K562 (cell line): ENCODE measurements at regions not wholly inside any gene's neighbourhood (a gene's known extent, or its start where the extent isn't known, plus 50 kb on each side); places are given as distances from the start of the nearest gene placed in this dataset.

Experiments
- ATAC-seq: fragments of 200-7000 bp; cut with Tn5 transposase; 3 replicates; pipeline ENCODE4 v1.9.1; 2020; ENCODE audit warnings: moderate library complexity
- BruUV-seq: library from RNA; stranded (reverse); fragments of 400-500 nt; replicated peaks from 2 replicates; lab custom pipeline; 2021; lab: Mats Ljungman, UMichigan
- CTCF ChIA-PET: fragments of 300-600 bp; formaldehyde crosslinking; extraction: SDS; loops from one replicate; lab custom pipeline; 2021; ENCODE audit warnings: low intra/inter-chr PET ratio; lab: Yijun Ruan, JAX
- POLR2A ChIA-PET: fragments of 300-600, 350-650 bp; sonication (Branson Sonifier 250); formaldehyde crosslinking; extraction: SDS; loops from one replicate; lab custom pipeline; 2021; ENCODE audit warnings: antibody characterized with exemption, inconsistent platforms; lab: Yijun Ruan, JAX
- DNase-seq, 4 experiments: peaks; one replicate each; pipeline versions ENCODE4 v3.0.0 to v3.0.0-alpha.2; 2011 to 2018; ENCODE audit warnings: low spot score in 3 of 4, mixed read lengths in 3 of 4; ENCODE audit errors: extremely low read depth in 1 of 4
- FAIRE-seq: peaks from 2 replicates; lab custom pipeline; 2011; peaks lifted over from hg19 to GRCh38; lab: Jason Lieb, UNC
- H2AFZ ChIP-seq: 2 replicates; pipeline ENCODE4 v1.6.0; 2011; ENCODE audit warnings: low read depth, low read length, control low read depth, inconsistent platforms
- H3K27ac ChIP-seq: fragments of 200-600 bp; 3 replicates; pipeline ENCODE4 v1.8.0; 2011; ENCODE audit warnings: low read depth, mild to moderate bottlenecking, control low read depth, inconsistent platforms, low read length, moderate library complexity, mixed read lengths; ENCODE audit errors: extremely low read depth
- H3K27me3 ChIP-seq, 2 experiments: fragments of 300-600 bp in 1 of 2; 2 replicates in 1 of 2; 3 replicates in 1 of 2; pipeline versions ENCODE4 v1.6.0 to v1.8.0; 2011; ENCODE audit warnings: inconsistent platforms in 2 of 2, low read length in 2 of 2, mild to moderate bottlenecking in 1 of 2, mixed read lengths in 1 of 2, moderate library complexity in 1 of 2; ENCODE audit not compliant: control insufficient read depth in 2 of 2, insufficient read depth in 2 of 2
- H3K36me3 ChIP-seq: fragments of 300-600 bp; 3 replicates; pipeline ENCODE4 v1.8.0; 2011; ENCODE audit warnings: mild to moderate bottlenecking, low read length, inconsistent platforms; ENCODE audit not compliant: control insufficient read depth, insufficient read depth
- H3K4me1 ChIP-seq, 2 experiments: fragments of 200-600 bp in 1 of 2; replicated peaks in 1 of 2; 2 replicates in 1 of 2; 3 replicates in 1 of 2; pipeline versions ENCODE4 v1.5.1 to v1.8.0; 2011; ENCODE audit warnings: inconsistent platforms in 2 of 2, low read length in 2 of 2, mild to moderate bottlenecking in 1 of 2, mixed read lengths in 1 of 2, moderate library complexity in 1 of 2; ENCODE audit not compliant: control insufficient read depth in 2 of 2, insufficient read depth in 2 of 2
- H3K4me2 ChIP-seq: 2 replicates; pipeline ENCODE4 v1.6.1; 2011; ENCODE audit warnings: low read length, control low read depth, inconsistent platforms, mixed read lengths; ENCODE audit not compliant: insufficient read depth
- H3K4me3 ChIP-seq: fragments of 200-600 bp; sonication (generic), shearing (Covaris generic); 2 replicates; pipeline ENCODE4 v1.5.1; 2016; ENCODE audit warnings: control low read depth, inconsistent platforms
- H3K79me2 ChIP-seq: fragments of 200-600 bp; 3 replicates; pipeline ENCODE4 v1.8.0; 2011; ENCODE audit warnings: low read length, inconsistent platforms; ENCODE audit not compliant: control insufficient read depth, insufficient read depth
- H3K9ac ChIP-seq, 2 experiments: 2 replicates each; pipeline versions ENCODE4 v1.6.0 to v1.6.1; 2011; ENCODE audit warnings: low read depth in 2 of 2, low read length in 2 of 2, control low read depth in 1 of 2, inconsistent platforms in 1 of 2, mild to moderate bottlenecking in 1 of 2, mixed read lengths in 1 of 2; ENCODE audit not compliant: insufficient read depth in 1 of 2
- H3K9me1 ChIP-seq: one replicate; pipeline ENCODE4 v1.6.0; 2011; ENCODE audit warnings: inconsistent platforms, mild to moderate bottlenecking, low read length, moderate library complexity; ENCODE audit not compliant: control insufficient read depth, insufficient read depth
- H3K9me3 ChIP-seq: replicated peaks from 2 replicates; pipeline ENCODE4 v1.5.1; 2011; ENCODE audit warnings: low read depth, low read length, inconsistent platforms; ENCODE audit not compliant: control insufficient read depth, insufficient read depth
- H4K20me1 ChIP-seq: replicated peaks from 2 replicates; pipeline ENCODE4 v1.6.1; 2011; ENCODE audit warnings: low read length, inconsistent platforms, mixed read lengths; ENCODE audit not compliant: control insufficient read depth, insufficient read depth
- ATF3 ChIP-seq, 2 experiments: fragments of 450-650 bp in 1 of 2; sonication (generic) in 1 of 2; formaldehyde crosslinking in 1 of 2; IDR thresholded peaks in 1 of 2; conservative IDR thresholded peaks in 1 of 2; 2 replicates each; pipeline versions ENCODE4 v1.6.1 to v1.8.1; 2016 to 2023; ENCODE audit warnings: mild to moderate bottlenecking in 2 of 2, moderate library complexity in 2 of 2, inconsistent platforms in 1 of 2, missing genetic modification reagents in 1 of 2
- CXXC5 ChIP-seq: fragments of 250-450 bp; sonication (Bioruptor Pico); IDR thresholded peaks from 2 replicates; pipeline ENCODE4 v1.8.0; 2022; ENCODE audit warnings: inconsistent platforms, mild to moderate bottlenecking, moderate library complexity
- FOXM1 ChIP-seq, 2 experiments: fragments of 450-650 bp in 1 of 2; sonication (generic) in 1 of 2; formaldehyde crosslinking in 1 of 2; IDR thresholded peaks; 2 replicates each; pipeline versions ENCODE4 v1.6.1 to v1.9.0; 2017 to 2022; ENCODE audit warnings: low read depth in 2 of 2, mild to moderate bottlenecking in 2 of 2, missing genetic modification reagents in 1 of 2, moderate library complexity in 1 of 2
- MTA3 ChIP-seq: fragments of 450-650 bp; formaldehyde crosslinking; IDR thresholded peaks from 2 replicates; pipeline ENCODE4 v1.6.1; 2017; ENCODE audit warnings: mild to moderate bottlenecking, borderline replicate concordance
- SAP30 ChIP-seq: fragments of 200-600 bp; sonication (generic); IDR thresholded peaks from 2 replicates; pipeline ENCODE4 v1.6.1; 2012; ENCODE audit warnings: borderline replicate concordance, low read depth, mild to moderate bottlenecking, moderate library complexity, low read length, control low read depth, inconsistent platforms; ENCODE audit not compliant: insufficient read depth, poor library complexity, severe bottlenecking
- ZBTB5 ChIP-seq: fragments of 450-650 bp; IDR thresholded peaks from 2 replicates; pipeline ENCODE4 v1.6.1; 2017; ENCODE audit warnings: antibody characterized with exemption
- ZC3H4 ChIP-seq: sonication (generic); formaldehyde crosslinking; IDR thresholded peaks from 2 replicates; pipeline ENCODE4 v1.9.0; 2021; ENCODE audit warnings: missing genetic modification reagents, borderline replicate concordance
- ZKSCAN3 ChIP-seq: fragments of 250-450 bp; sonication (Bioruptor Pico); IDR thresholded peaks from 2 replicates; pipeline ENCODE4 v1.4.0; 2020
- WGBS: fragments of 100-300 bp; shearing (Covaris generic); methylation state at CpG from one replicate; pipeline ENCODE4 v1.1.6; 2016; ENCODE audit warnings: low coverage, mixed read lengths; ENCODE audit not compliant: insufficient coverage; ENCODE audit errors: missing lambda C conversion rate; 5-methylcytosine and 5-hydroxymethylcytosine counted together
- in situ Hi-C: fragments of 300-500 bp; cut with MboI; formaldehyde crosslinking; loops from 4 replicates; pipeline ENCODE4 v1.15.0; 2018; ENCODE audit warnings: inconsistent platforms, mixed read lengths
- intact Hi-C: fragments of 100-400 bp; cut with micrococcal nuclease; formaldehyde crosslinking; loops from 2 replicates; pipeline ENCODE4 v1.14.2; 2022

GRCh38 chr5:107275333-107275732 lies 395.4 kb downstream of the EFNA5 start (continued):
- TF ChIP-seq FOXM1 (IDR thresholded peaks at IDR 0.05; ENCODE audit: low read depth) (no peak), FOXM1 (CRISPR knock-in tag; IDR thresholded peaks at IDR 0.05; ENCODE audit: low read depth) (no peak), MTA3 (no peak), ATF3 (IDR thresholded peaks at IDR 0.05) (no peak), ATF3 (CRISPR knock-in tag; conservative IDR thresholded peaks at IDR 0.05) (no peak), ZKSCAN3 (CRISPR knock-in tag) (no peak), ZBTB5 (no peak), CXXC5 (no peak)

DNA sequence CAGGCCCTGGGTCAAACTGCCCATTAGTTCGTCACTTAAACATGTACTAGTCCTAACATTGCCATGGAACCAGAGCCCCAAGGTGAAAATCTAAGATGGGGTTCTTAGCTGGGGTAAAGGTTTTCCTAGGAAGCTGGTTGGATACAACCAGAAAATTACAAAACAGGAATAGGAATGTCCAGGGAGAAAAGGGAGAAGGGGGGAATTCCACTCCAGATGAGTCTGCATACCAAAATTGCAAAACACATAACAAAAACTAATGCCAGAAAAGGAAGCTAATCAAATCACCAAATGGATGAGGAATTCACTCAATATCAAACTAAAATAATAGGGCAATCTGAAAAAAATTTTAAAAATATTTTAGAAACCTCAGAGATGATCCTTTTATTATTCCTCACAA lies 396.2 kb downstream of the EFNA5 start:
- H3K4me3 ChIP-seq = no peak overlapping the region
- H3K4me1 ChIP-seq = no peaks in the 10 kb centered on the region
- no peaks in the 10 kb centered on the region for H3K9me3 ChIP-seq
- FAIRE-seq (no peak), ATAC-seq (no peak), DNase-seq (no peak)
- H3K27ac ChIP-seq = no peak overlapping the region
- in situ Hi-C loops (no loop called here), intact Hi-C loops (no loop called here)
- no peak overlapping the region for H3K9ac ChIP-seq
- 0% methylated on average over 1 of the region's 1 CpG for WGBS
- H3K36me3 ChIP-seq = no peaks in the 10 kb centered on the region
- H4K20me1 ChIP-seq = no peaks in the 10 kb centered on the region
- no TSS peak for BruUV-seq
- no peaks in the 10 kb centered on the region for H3K9me1 ChIP-seq
- no peak overlapping the region for H2AFZ ChIP-seq
- ChIA-PET CTCF (no interaction called here), POLR2A (no interaction called here)
- no peaks in the 10 kb centered on the region for H3K79me2 ChIP-seq
- TF ChIP-seq SAP30 (no peak), ZC3H4 (CRISPR knock-in tag) (no peak)
- H3K27me3 ChIP-seq = no peaks in the 10 kb centered on the region
- no peak overlapping the region for H3K4me2 ChIP-seq
